IMR-90 (cell line): ENCODE measurements at regions not wholly inside any gene's neighbourhood (a gene's known extent, or its start where the extent isn't known, plus 50 kb on each side); places are given as distances from the start of the nearest gene placed in this dataset.
A peak's percentile ranks its signal among the peaks of the same experiment; 100 is the strongest.

Source experiments
- ATAC-seq: fragments of 200-7000 bp; cut with Tn5 transposase; 2 replicates; pipeline ENCODE4 v1.9.1; 2020; ENCODE audit warnings: low read depth, mild to moderate bottlenecking, moderate library complexity
- BruUV-seq: library from RNA; stranded (reverse); fragments of 400-500 nt; replicated peaks from 2 replicates; lab custom pipeline; 2021; lab: Mats Ljungman, UMichigan
- CTCF ChIA-PET: fragments of 300-600 bp; formaldehyde crosslinking; extraction: SDS; loops from one replicate; lab custom pipeline; 2021; ENCODE audit warnings: antibody characterized with exemption; lab: Yijun Ruan, JAX
- POLR2A ChIA-PET: fragments of 300-600 bp; sonication (Branson Sonifier 250); formaldehyde crosslinking; loops from one replicate; lab custom pipeline; 2022; ENCODE audit warnings: antibody characterized with exemption; ENCODE audit not compliant: unreplicated experiment; lab: Charles Lee
- DNase-seq: peaks from one replicate; pipeline ENCODE4 v3.0.0; 2013
- H2AFZ ChIP-seq: replicated peaks from 2 replicates; pipeline ENCODE3; 2013; ENCODE audit warnings: low read length, mild to moderate bottlenecking; ENCODE audit not compliant: poor library complexity
- H2AK5ac ChIP-seq: 2 replicates; pipeline ENCODE4 v1.6.1; 2013; ENCODE audit warnings: low read depth, low read length, inconsistent platforms
- H2AK9ac ChIP-seq: replicated peaks from 2 replicates; pipeline ENCODE3; 2013; ENCODE audit warnings: mild to moderate bottlenecking, low read depth, low read length, moderate library complexity; ENCODE audit not compliant: poor library complexity
- H2BK120ac ChIP-seq: 2 replicates; pipeline ENCODE4 v1.6.1; 2013; ENCODE audit warnings: low read depth, low read length, inconsistent platforms
- H2BK15ac ChIP-seq: 3 replicates; pipeline ENCODE4 v1.6.1; 2013; ENCODE audit warnings: low read depth, low read length, inconsistent platforms
- H2BK20ac ChIP-seq: 2 replicates; pipeline ENCODE4 v1.6.1; 2013; ENCODE audit warnings: low read depth, mild to moderate bottlenecking, inconsistent platforms, low read length, moderate library complexity
- H2BK5ac ChIP-seq: 2 replicates; pipeline ENCODE4 v1.6.1; 2013; ENCODE audit warnings: mild to moderate bottlenecking, low read depth, low read length, inconsistent platforms; ENCODE audit not compliant: poor library complexity, severe bottlenecking
- H3K14ac ChIP-seq: replicated peaks from 2 replicates; pipeline ENCODE4 v1.6.1; 2013; ENCODE audit warnings: low read depth, low read length, inconsistent platforms
- H3K18ac ChIP-seq: 2 replicates; pipeline ENCODE4 v1.6.1; 2013; ENCODE audit warnings: low read depth, low read length, control low read depth
- H3K23ac ChIP-seq: 2 replicates; pipeline ENCODE4 v1.6.1; 2013; ENCODE audit warnings: low read depth, low read length, inconsistent platforms
- H3K27ac ChIP-seq: 2 replicates; pipeline ENCODE4 v1.5.1; 2013; ENCODE audit warnings: mild to moderate bottlenecking, control low read depth, low read length; ENCODE audit not compliant: insufficient read depth
- H3K27me3 ChIP-seq: 2 replicates; pipeline ENCODE4 v1.6.1; 2013; ENCODE audit warnings: low read length; ENCODE audit not compliant: control insufficient read depth, insufficient read depth
- H3K36me3 ChIP-seq: 2 replicates; pipeline ENCODE4 v1.6.1; 2013; ENCODE audit warnings: low read length, mixed read lengths; ENCODE audit not compliant: control insufficient read depth, insufficient read depth
- H3K4ac ChIP-seq: 2 replicates; pipeline ENCODE4 v1.6.1; 2013; ENCODE audit warnings: low read depth, low read length, inconsistent platforms
- H3K4me1 ChIP-seq: 2 replicates; pipeline ENCODE4 v1.6.1; 2013; ENCODE audit warnings: low read length, mixed read lengths; ENCODE audit not compliant: control insufficient read depth, insufficient read depth
- H3K4me2 ChIP-seq: 2 replicates; pipeline ENCODE4 v1.6.1; 2013; ENCODE audit warnings: low read depth, mild to moderate bottlenecking, control low read depth, low read length, moderate library complexity
- H3K4me3 ChIP-seq: 2 replicates; pipeline ENCODE4 v1.5.1; 2013; ENCODE audit warnings: low read depth, mild to moderate bottlenecking, control low read depth, low read length, moderate library complexity; ENCODE audit not compliant: insufficient read depth
- H3K56ac ChIP-seq: 2 replicates; pipeline ENCODE4 v1.6.1; 2013; ENCODE audit warnings: low read length, inconsistent platforms; ENCODE audit not compliant: insufficient read depth; ENCODE audit errors: extremely low read depth
- H3K79me1 ChIP-seq, 2 experiments: 2 replicates each; pipeline ENCODE4 v1.6.1; 2013; ENCODE audit warnings: low read length in 2 of 2, inconsistent platforms in 1 of 2, low read depth in 1 of 2
- H3K9ac ChIP-seq: 2 replicates; pipeline ENCODE4 v1.6.1; 2013; ENCODE audit warnings: low read depth, low read length, control low read depth
- H3K9me1 ChIP-seq: 2 replicates; pipeline ENCODE4 v1.6.1; 2013; ENCODE audit warnings: low read length, inconsistent platforms; ENCODE audit not compliant: insufficient read depth
- H3K9me3 ChIP-seq: 2 replicates; pipeline ENCODE4 v1.6.1; 2013; ENCODE audit warnings: low read length; ENCODE audit not compliant: control insufficient read depth, insufficient read depth
- H4K20me1 ChIP-seq: 2 replicates; pipeline ENCODE4 v1.6.1; 2013; ENCODE audit warnings: low read length, inconsistent platforms; ENCODE audit not compliant: insufficient read depth
- H4K5ac ChIP-seq: 2 replicates; pipeline ENCODE4 v1.6.1; 2013; ENCODE audit warnings: mild to moderate bottlenecking, low read depth, low read length, control low read depth
- H4K8ac ChIP-seq, 2 experiments: 2 replicates each; pipeline ENCODE4 v1.6.1; 2013; ENCODE audit warnings: low read depth in 2 of 2, low read length in 2 of 2, control low read depth in 1 of 2, inconsistent platforms in 1 of 2
- H4K91ac ChIP-seq: 2 replicates; pipeline ENCODE4 v1.6.1; 2013; ENCODE audit warnings: low read depth, low read length, inconsistent platforms; ENCODE audit not compliant: insufficient read depth
- BHLHE40 ChIP-seq: fragments of 150-350 bp; IDR thresholded peaks from 2 replicates; pipeline ENCODE4 v1.6.1; 2016; ENCODE audit warnings: mild to moderate bottlenecking, low read depth, low read length
- NFE2L2 ChIP-seq: fragments of 150-350 bp; IDR thresholded peaks from 2 replicates; pipeline ENCODE4 v1.6.1; 2016; ENCODE audit warnings: low read depth, mild to moderate bottlenecking, low read length
- RCOR1 ChIP-seq: IDR thresholded peaks from 2 replicates; pipeline ENCODE4 v1.6.1; 2012; ENCODE audit warnings: mild to moderate bottlenecking, low read length, improper control_type of control experiment; ENCODE audit not compliant: insufficient replicate concordance
- RFX5 ChIP-seq: IDR thresholded peaks from 2 replicates; pipeline ENCODE4 v1.8.0; 2012; ENCODE audit warnings: low read depth, mild to moderate bottlenecking, low read length, moderate library complexity
- SMC3 ChIP-seq: fragments of 150-350 bp; IDR thresholded peaks from 2 replicates; pipeline ENCODE4 v1.6.1; 2016; ENCODE audit warnings: low read depth, mild to moderate bottlenecking, antibody characterized with exemption, low read length, moderate library complexity
- WGBS, 2 experiments: methylation state at CpG; one replicate each; pipeline versions ENCODE4 v1.1.5 to v1.1.7; 2013; ENCODE audit warnings: missing lambda C conversion rate in 2 of 2; ENCODE audit not compliant: insufficient read length in 1 of 2; ENCODE audit errors: extremely low coverage in 2 of 2; 5-methylcytosine and 5-hydroxymethylcytosine counted together
- dilution Hi-C: fragments of 300-500 bp; cut with HindIII; formaldehyde crosslinking; loops from one replicate; pipeline ENCODE4 v1.14.3; 2018; ENCODE audit warnings: low sequenced_read_pairs; ENCODE audit not compliant: unreplicated experiment
- in situ Hi-C: fragments of 300-500 bp; cut with MboI; formaldehyde crosslinking; loops from 3 replicates; pipeline ENCODE4 v1.14.3; 2019; ENCODE audit warnings: low sequenced_read_pairs, inconsistent platforms, mixed read lengths
- intact Hi-C: fragments of 100-400 bp; cut with micrococcal nuclease; formaldehyde crosslinking; loops from 2 replicates; pipeline ENCODE4 v1.10.0; 2022
- TF ChIP-seq, protein P1 (sequence below): fragments of 150-350 bp; IDR thresholded peaks from 2 replicates; pipeline ENCODE4 v1.6.1; 2016; ENCODE audit warnings: low read depth, mild to moderate bottlenecking, low read length, moderate library complexity, borderline replicate concordance
- TF ChIP-seq, protein P2 (sequence below): fragments of 150-350 bp; IDR thresholded peaks from 2 replicates; pipeline ENCODE4 v1.6.1; 2017; ENCODE audit warnings: mild to moderate bottlenecking, antibody characterized with exemption, low read length, low read depth
- TF ChIP-seq, protein P3 (sequence below): conservative IDR thresholded peaks from 2 replicates; pipeline ENCODE4 v1.5.1; 2012; ENCODE audit warnings: mild to moderate bottlenecking, low read depth, low read length, improper control_type of control experiment

DNA sequence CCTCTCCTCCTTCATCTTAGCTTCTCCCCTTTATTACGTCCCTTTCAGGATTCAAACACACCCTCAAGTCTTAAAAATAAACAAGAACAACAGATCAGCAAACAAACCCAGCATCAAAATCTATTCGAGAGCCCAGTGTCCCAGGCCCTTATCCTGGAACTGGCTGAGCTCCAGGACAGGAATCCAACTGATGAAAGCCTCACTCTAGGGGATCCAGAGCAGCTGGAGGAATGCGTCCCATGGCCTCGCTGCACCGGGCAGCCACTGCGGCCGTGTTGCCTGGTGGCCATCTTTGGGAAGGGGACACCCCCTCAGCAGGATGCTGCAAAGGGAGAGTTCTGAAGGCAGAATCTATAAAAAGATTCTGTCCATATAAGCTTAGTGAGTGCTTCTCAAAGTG is 156.5 kb upstream of the BMPER start:
- no peak overlapping the region for H3K18ac ChIP-seq
- H3K27me3 ChIP-seq = no peaks in the 10 kb centered on the region
- H2AK9ac ChIP-seq = peak overlapping the region; percentile 32
- H4K91ac ChIP-seq = no peak overlapping the region
- no peaks in the 10 kb centered on the region for H3K36me3 ChIP-seq
- H3K79me1 ChIP-seq = no peaks in the 10 kb centered on the region
- H4K8ac ChIP-seq = no peak overlapping the region
- peak overlapping the region; percentile 75 for H3K4ac ChIP-seq
- H2BK15ac ChIP-seq = 0 out of 3 replicates have a peak overlapping the region, but pooled peaks have one; percentile 21
- no peak overlapping the region for H2BK20ac ChIP-seq
- H4K20me1 ChIP-seq = no peaks in the 10 kb centered on the region; the same call in 1 of the 2 replicates
- no peaks in the 10 kb centered on the region for H3K9me3 ChIP-seq
- H2AFZ ChIP-seq = peak overlapping the region; percentile 40
- peak overlapping the region; percentile 54; the same call in 1 of the 2 replicates for H2AK5ac ChIP-seq
- intact Hi-C loops = no loop called here
- peak overlapping the region; percentile 33; the same call in 1 of the 2 replicates for H2BK120ac ChIP-seq
- no peak overlapping the region for H3K56ac ChIP-seq
- peaks cover 9% of the 10 kb centered on the region for H3K4me1 ChIP-seq
- 71% methylated on average over 3 of the region's 7 CpGs; no CpG with 5 or more reads in 1 of the 2 experiments for WGBS, 2 experiments
- no TSS peak for BruUV-seq
- ATAC-seq = no peak
- H4K5ac ChIP-seq = no peak overlapping the region
- in situ Hi-C loops = no loop called here
- ChIA-PET CTCF (no interaction called here), POLR2A (no interaction called here)
- H3K27ac ChIP-seq = no peak overlapping the region
- dilution Hi-C loops = no loop called here
- no peak overlapping the region for H3K14ac ChIP-seq
- no peak overlapping the region for H3K23ac ChIP-seq
- H2BK5ac ChIP-seq = no peak overlapping the region
- DNase-seq = no peak
- no peak overlapping the region for H3K4me2 ChIP-seq
- TF ChIP-seq BHLHE40 (no peak), RFX5 (no peak), NFE2L2 (no peak), SMC3 (no peak), RCOR1 (no peak)
- TF ChIP-seq, protein P1, sequence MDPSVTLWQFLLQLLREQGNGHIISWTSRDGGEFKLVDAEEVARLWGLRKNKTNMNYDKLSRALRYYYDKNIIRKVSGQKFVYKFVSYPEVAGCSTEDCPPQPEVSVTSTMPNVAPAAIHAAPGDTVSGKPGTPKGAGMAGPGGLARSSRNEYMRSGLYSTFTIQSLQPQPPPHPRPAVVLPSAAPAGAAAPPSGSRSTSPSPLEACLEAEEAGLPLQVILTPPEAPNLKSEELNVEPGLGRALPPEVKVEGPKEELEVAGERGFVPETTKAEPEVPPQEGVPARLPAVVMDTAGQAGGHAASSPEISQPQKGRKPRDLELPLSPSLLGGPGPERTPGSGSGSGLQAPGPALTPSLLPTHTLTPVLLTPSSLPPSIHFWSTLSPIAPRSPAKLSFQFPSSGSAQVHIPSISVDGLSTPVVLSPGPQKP = no peak
- TF ChIP-seq, protein P2, sequence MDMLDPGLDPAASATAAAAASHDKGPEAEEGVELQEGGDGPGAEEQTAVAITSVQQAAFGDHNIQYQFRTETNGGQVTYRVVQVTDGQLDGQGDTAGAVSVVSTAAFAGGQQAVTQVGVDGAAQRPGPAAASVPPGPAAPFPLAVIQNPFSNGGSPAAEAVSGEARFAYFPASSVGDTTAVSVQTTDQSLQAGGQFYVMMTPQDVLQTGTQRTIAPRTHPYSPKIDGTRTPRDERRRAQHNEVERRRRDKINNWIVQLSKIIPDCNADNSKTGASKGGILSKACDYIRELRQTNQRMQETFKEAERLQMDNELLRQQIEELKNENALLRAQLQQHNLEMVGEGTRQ = no peak
- TF ChIP-seq, protein P3, sequence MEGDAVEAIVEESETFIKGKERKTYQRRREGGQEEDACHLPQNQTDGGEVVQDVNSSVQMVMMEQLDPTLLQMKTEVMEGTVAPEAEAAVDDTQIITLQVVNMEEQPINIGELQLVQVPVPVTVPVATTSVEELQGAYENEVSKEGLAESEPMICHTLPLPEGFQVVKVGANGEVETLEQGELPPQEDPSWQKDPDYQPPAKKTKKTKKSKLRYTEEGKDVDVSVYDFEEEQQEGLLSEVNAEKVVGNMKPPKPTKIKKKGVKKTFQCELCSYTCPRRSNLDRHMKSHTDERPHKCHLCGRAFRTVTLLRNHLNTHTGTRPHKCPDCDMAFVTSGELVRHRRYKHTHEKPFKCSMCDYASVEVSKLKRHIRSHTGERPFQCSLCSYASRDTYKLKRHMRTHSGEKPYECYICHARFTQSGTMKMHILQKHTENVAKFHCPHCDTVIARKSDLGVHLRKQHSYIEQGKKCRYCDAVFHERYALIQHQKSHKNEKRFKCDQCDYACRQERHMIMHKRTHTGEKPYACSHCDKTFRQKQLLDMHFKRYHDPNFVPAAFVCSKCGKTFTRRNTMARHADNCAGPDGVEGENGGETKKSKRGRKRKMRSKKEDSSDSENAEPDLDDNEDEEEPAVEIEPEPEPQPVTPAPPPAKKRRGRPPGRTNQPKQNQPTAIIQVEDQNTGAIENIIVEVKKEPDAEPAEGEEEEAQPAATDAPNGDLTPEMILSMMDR = no peak
- no peak overlapping the region for H3K4me3 ChIP-seq
- no peak overlapping the region for H3K9ac ChIP-seq
- H3K9me1 ChIP-seq = peaks cover 10% of the 10 kb centered on the region
